ENCODE measurements at regions not wholly inside any gene's neighbourhood (a gene's known extent, or its start where the extent isn't known, plus 50 kb on each side); places are given as distances from the start of the nearest gene placed in this dataset.

DNA sequence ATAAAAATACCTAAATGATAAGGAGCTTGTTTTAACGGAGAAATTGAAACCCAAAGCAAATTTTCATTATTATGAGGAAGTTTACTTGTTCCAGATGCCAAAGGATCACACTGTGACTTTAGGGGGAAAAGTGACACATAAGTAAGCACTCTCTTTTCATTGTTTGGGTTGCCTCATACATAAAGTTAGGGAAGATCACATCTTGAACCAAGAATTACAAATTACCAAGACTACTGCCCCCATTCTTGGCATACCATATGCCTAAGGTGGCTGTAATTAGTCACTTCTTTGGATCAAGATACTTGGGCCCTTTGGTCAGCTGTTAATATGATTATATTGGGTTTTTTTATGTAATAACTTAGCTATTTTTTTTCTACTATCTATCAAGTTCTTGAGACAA, 269.0 kb downstream of the COL12A1 start:
- no peak overlapping the region for H3K27ac ChIP-seq (ENCODE audit: low read length in 2 of 2)
- H3K27ac Mint-ChIP-seq, result no peak overlapping the region
- CTCF ChIA-PET, result no interaction called here
- no peaks in the 10 kb centered on the region for H3K9me3 Mint-ChIP-seq (ENCODE audit: insufficient read depth)
- no peak overlapping the region for H2AFZ ChIP-seq (ENCODE audit: insufficient read depth, low read depth, low read length, poor library complexity, severe bottlenecking)
- no peak overlapping the region for H3K9ac ChIP-seq (ENCODE audit: low read length)
- no peaks in the 10 kb centered on the region for H3K36me3 ChIP-seq (replicated peaks in 1 of 2; ENCODE audit: control extremely low read depth in 1 of 2, control insufficient read depth in 1 of 2, extremely low read depth in 1 of 2, insufficient read depth in 2 of 2, low read length in 1 of 2)
- H3K27me3 ChIP-seq (replicated peaks in 1 of 4; ENCODE audit: control extremely low read depth in 1 of 4, control insufficient read depth in 3 of 4, insufficient read depth in 4 of 4, low read length in 3 of 4), result no peaks in the 10 kb centered on the region
- no peaks in the 10 kb centered on the region for H3K9me3 ChIP-seq (ENCODE audit: control extremely low read depth in 1 of 3, control insufficient read depth in 2 of 3, insufficient read depth in 1 of 3, low read length in 2 of 3)
- no peaks in the 10 kb centered on the region for H3K27me3 Mint-ChIP-seq
- H3K4me3 ChIP-seq (ENCODE audit: control extremely low read depth in 1 of 5, extremely low read depth in 1 of 5, insufficient read depth in 1 of 5, low read depth in 2 of 5, low read length in 4 of 5), result no peak overlapping the region
- no peaks in the 10 kb centered on the region for H3K79me2 ChIP-seq (ENCODE audit: control insufficient read depth, insufficient read depth, low read length)
- DNase-seq (no peak), ATAC-seq (ENCODE audit: low read depth) (no peak)
- no peaks in the 10 kb centered on the region for H3K4me1 ChIP-seq (ENCODE audit: control insufficient read depth in 2 of 2, insufficient read depth in 2 of 2, low read length in 2 of 2)
- H4K20me1 ChIP-seq (ENCODE audit: control insufficient read depth, insufficient read depth, low read length, poor library complexity, severe bottlenecking), result no peaks in the 10 kb centered on the region
- H3K4me2 ChIP-seq (replicated peaks; ENCODE audit: low read depth, low read length, poor library complexity, severe bottlenecking), result no peak overlapping the region
- intact Hi-C loops (cut with micrococcal nuclease), result no loop called here
- no CpG with 5 or more reads among the region's 1 CpG for WGBS (ENCODE audit: insufficient coverage)
- POLR2A ChIA-PET, result no interaction called here
- no peak for TF ChIP-seq EZH2 (IDR thresholded peaks at IDR 0.05; ENCODE audit: borderline replicate concordance, insufficient read depth, low read depth, low read length, poor library complexity, severe bottlenecking)
- TF ChIP-seq CTCF (IDR thresholded peaks at IDR 0.05), result no peak
- no peak overlapping the region for H3K4me3 Mint-ChIP-seq
- no peaks in the 10 kb centered on the region for H3K4me1 Mint-ChIP-seq

DNA sequence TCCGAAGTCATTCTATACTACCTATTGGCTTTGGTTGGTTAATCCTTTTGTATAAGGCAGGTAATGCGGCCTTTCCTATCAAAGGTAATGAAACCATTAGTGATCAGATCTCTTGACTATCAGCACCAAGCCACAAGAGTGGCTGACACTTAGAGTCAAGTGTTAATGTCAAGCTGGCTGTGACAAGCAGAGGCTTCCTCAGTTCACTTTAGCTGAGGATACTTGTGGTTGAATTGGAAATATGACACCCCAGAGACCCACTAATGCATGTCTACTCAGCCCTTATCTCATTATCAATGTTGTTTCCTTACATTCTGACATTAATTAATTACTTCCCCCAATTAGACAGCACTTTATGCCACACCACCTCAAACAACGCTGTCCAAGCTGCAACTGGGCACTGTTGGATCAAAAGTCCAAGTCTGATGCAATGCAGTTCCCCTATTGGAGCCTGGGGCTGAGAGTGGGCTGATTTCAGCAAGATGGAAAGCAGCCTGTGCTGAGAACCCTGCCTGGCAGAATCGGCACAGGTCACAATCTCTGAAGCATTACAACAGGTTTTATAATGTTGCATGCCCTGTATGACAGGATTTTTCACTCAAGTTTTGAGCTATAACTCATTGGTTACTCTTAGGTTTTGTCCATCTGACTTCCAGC, 273.5 kb downstream of the COL12A1 start:
- H2AFZ ChIP-seq (ENCODE audit: insufficient read depth, low read depth, low read length, poor library complexity, severe bottlenecking), result no peak overlapping the region

More for the DNA sequence above, 273.5 kb downstream of the COL12A1 start:
- Histone ChIP-seq H3K4me1 (ENCODE audit: control insufficient read depth in 2 of 2, insufficient read depth in 2 of 2, low read length in 2 of 2) (no peaks in the 10 kb centered on the region), H3K9me3 (ENCODE audit: control extremely low read depth in 1 of 3, control insufficient read depth in 2 of 3, insufficient read depth in 1 of 3, low read length in 2 of 3) (no peaks in the 10 kb centered on the region), H3K27ac (ENCODE audit: low read length in 2 of 2) (no peak overlapping the region), H4K20me1 (ENCODE audit: control insufficient read depth, insufficient read depth, low read length, poor library complexity, severe bottlenecking) (no peaks in the 10 kb centered on the region), H3K9ac (ENCODE audit: low read length) (no peak overlapping the region), H3K4me3 (ENCODE audit: control extremely low read depth in 1 of 5, extremely low read depth in 1 of 5, insufficient read depth in 1 of 5, low read depth in 2 of 5, low read length in 4 of 5) (no peak overlapping the region), H3K79me2 (ENCODE audit: control insufficient read depth, insufficient read depth, low read length) (no peaks in the 10 kb centered on the region), H3K4me2 (replicated peaks; ENCODE audit: low read depth, low read length, poor library complexity, severe bottlenecking) (no peak overlapping the region), H3K36me3 (replicated peaks in 1 of 2; ENCODE audit: control extremely low read depth in 1 of 2, control insufficient read depth in 1 of 2, extremely low read depth in 1 of 2, insufficient read depth in 2 of 2, low read length in 1 of 2) (no peaks in the 10 kb centered on the region), H3K27me3 (replicated peaks in 1 of 4; ENCODE audit: control extremely low read depth in 1 of 4, control insufficient read depth in 3 of 4, insufficient read depth in 4 of 4, low read length in 3 of 4) (no peaks in the 10 kb centered on the region)
- DNase-seq, result no peak
- POLR2A ChIA-PET, result no interaction called here
- Mint-ChIP-seq H3K4me3 (no peak overlapping the region), H3K9me3 (ENCODE audit: insufficient read depth) (no peaks in the 10 kb centered on the region), H3K27me3 (no peaks in the 10 kb centered on the region), H3K27ac (no peak overlapping the region), H3K4me1 (no peaks in the 10 kb centered on the region)
- ATAC-seq (ENCODE audit: low read depth), result no peak
- CTCF ChIA-PET, result no interaction called here
- 23% methylated on average over 2 of the region's 4 CpGs for WGBS (ENCODE audit: insufficient coverage)
- intact Hi-C loops (cut with micrococcal nuclease), result no loop called here
- TF ChIP-seq EZH2 (IDR thresholded peaks at IDR 0.05; ENCODE audit: borderline replicate concordance, insufficient read depth, low read depth, low read length, poor library complexity, severe bottlenecking), result no peak
